ENCODE measurements at regions not wholly inside any gene's neighbourhood (a gene's known extent, or its start where the extent isn't known, plus 50 kb on each side); places are given as distances from the start of the nearest gene placed in this dataset.

- no peak for DNase-seq (ENCODE audit: low read depth)
Measured at GRCh38 chr4:163582703-163583102, 88.2 kb downstream of the TMA16 start.

GRCh38 chr4:163587867-163588266, 93.4 kb downstream of the TMA16 start:
- DNase-seq (ENCODE audit: low read depth) = no peak

- DNase-seq (ENCODE audit: low read depth) = no peak
Measured at GRCh38 chr4:163588532-163588931, 94.0 kb downstream of the TMA16 start.

GRCh38 chr4:163590103-163590502, 95.6 kb downstream of the TMA16 start:
- DNase-seq (ENCODE audit: low read depth) = no peak

- no peak for DNase-seq (ENCODE audit: low read depth)
Measured at GRCh38 chr4:163590619-163591264, 96.3 kb downstream of the TMA16 start.

GRCh38 chr4:163591614-163592020, 97.1 kb downstream of the TMA16 start:
- no peak for DNase-seq (ENCODE audit: low read depth)

- DNase-seq (ENCODE audit: low read depth) = no peak
Measured at GRCh38 chr4:163592212-163592611, 97.7 kb downstream of the TMA16 start.

GRCh38 chr4:163595580-163595979, 101.1 kb downstream of the TMA16 start:
- DNase-seq (ENCODE audit: low read depth) = no peak

- DNase-seq (ENCODE audit: low read depth) = no peak
Measured at GRCh38 chr4:163598028-163598427, 103.5 kb downstream of the TMA16 start.

GRCh38 chr4:163598489-163598888, 104.0 kb downstream of the TMA16 start:
- no peak for DNase-seq (ENCODE audit: low read depth)

- DNase-seq (ENCODE audit: low read depth) = no peak
Measured at GRCh38 chr4:163600727-163601126, 106.2 kb downstream of the TMA16 start.

GRCh38 chr4:163603257-163603656, 108.8 kb downstream of the TMA16 start:
- no peak for DNase-seq (ENCODE audit: low read depth)

GRCh38 chr4:163606896-163607691, 112.6 kb downstream of the TMA16 start:
- no peak for DNase-seq (ENCODE audit: low read depth)

GRCh38 chr4:163609019-163609418, 114.5 kb downstream of the TMA16 start:
- DNase-seq (ENCODE audit: low read depth) = no peak

- no peak for DNase-seq (ENCODE audit: low read depth)
Measured at GRCh38 chr4:163610648-163611047, 116.2 kb downstream of the TMA16 start.

GRCh38 chr4:163611182-163611581, 116.7 kb downstream of the TMA16 start:
- no peak for DNase-seq (ENCODE audit: low read depth)

- DNase-seq (ENCODE audit: low read depth) = no peak
Measured at GRCh38 chr4:163611784-163612445, 117.4 kb downstream of the TMA16 start.

- no peak for DNase-seq (ENCODE audit: low read depth)
Measured at GRCh38 chr4:163612762-163613161, 118.3 kb downstream of the TMA16 start.

- DNase-seq (ENCODE audit: low read depth) = no peak
Measured at GRCh38 chr4:163613383-163613782, 118.9 kb downstream of the TMA16 start.

GRCh38 chr4:163614866-163615265, 120.4 kb downstream of the TMA16 start:
- no peak for DNase-seq (ENCODE audit: low read depth)

GRCh38 chr4:163618845-163619244, 124.4 kb downstream of the TMA16 start:
- no peak for DNase-seq (ENCODE audit: low read depth)

- no peak for DNase-seq (ENCODE audit: low read depth)
Measured at GRCh38 chr4:163620738-163621137, 126.2 kb downstream of the TMA16 start.

- DNase-seq (ENCODE audit: low read depth) = no peak
Measured at GRCh38 chr4:163621821-163622220, 127.3 kb downstream of the TMA16 start.

All from GM04503 (cell line).